RWPE2 (cell line): ENCODE measurements at regions not wholly inside any gene's neighbourhood (a gene's known extent, or its start where the extent isn't known, plus 50 kb on each side); places are given as distances from the start of the nearest gene placed in this dataset.

ENCODE experiments used
- ATAC-seq: fragments of 200-7000 bp; cut with Tn5 transposase; 3 replicates; pipeline ENCODE4 v1.9.1; 2021; ENCODE audit warnings: low read depth
- DNase-seq: peaks from one replicate; pipeline ENCODE4 v3.0.0-alpha.2; 2020; ENCODE audit warnings: low spot score
- H3K27ac ChIP-seq: fragments of 450-650 bp; 2 replicates; pipeline ENCODE4 v1.5.1; 2017; ENCODE audit warnings: mild to moderate bottlenecking; ENCODE audit not compliant: poor library complexity, severe bottlenecking
- H3K27me3 ChIP-seq: fragments of 250-450 bp; sonication (Bioruptor Pico); 2 replicates; pipeline ENCODE4 v1.5.1; 2021; ENCODE audit warnings: mild to moderate bottlenecking, moderate library complexity; ENCODE audit not compliant: insufficient read depth, poor library complexity, severe bottlenecking
- H3K36me3 ChIP-seq: fragments of 250-450 bp; sonication (Bioruptor Pico); 2 replicates; pipeline ENCODE4 v1.5.1; 2020; ENCODE audit warnings: low read depth, mild to moderate bottlenecking, moderate library complexity
- H3K4me1 ChIP-seq: fragments of 250-450 bp; sonication (Bioruptor Pico); 2 replicates; pipeline ENCODE4 v1.5.1; 2021; ENCODE audit warnings: mild to moderate bottlenecking, moderate library complexity; ENCODE audit not compliant: insufficient read depth, poor library complexity, severe bottlenecking
- H3K4me3 ChIP-seq: fragments of 250-450 bp; sonication (Bioruptor Pico); 2 replicates; pipeline ENCODE4 v1.5.1; 2021; ENCODE audit warnings: mild to moderate bottlenecking, moderate library complexity; ENCODE audit not compliant: severe bottlenecking
- H3K9me3 ChIP-seq: fragments of 250-450 bp; sonication (Bioruptor Pico); 2 replicates; pipeline ENCODE4 v1.5.1; 2021; ENCODE audit warnings: mild to moderate bottlenecking, moderate library complexity; ENCODE audit not compliant: severe bottlenecking
- CTCF ChIP-seq: fragments of 450-650 bp; IDR thresholded peaks from one replicate; pipeline ENCODE4 v1.5.1; 2017; ENCODE audit warnings: mild to moderate bottlenecking, moderate library complexity; ENCODE audit not compliant: poor library complexity, severe bottlenecking

GRCh38 chr1:201766131-201766866 lies 62.7 kb upstream of the IPO9 start:
- ATAC-seq (peak; percentile 72), DNase-seq (no peak)
- Histone ChIP-seq H3K4me3 (no peak overlapping the region), H3K27ac (peak overlapping the region; percentile 55), H3K27me3 (no peaks in the 10 kb centered on the region), H3K36me3 (peaks cover 27% of the 10 kb centered on the region; the same call in 1 of the 2 replicates), H3K4me1 (peaks cover 30% of the 10 kb centered on the region), H3K9me3 (peaks cover 1% of the 10 kb centered on the region)
- TF ChIP-seq CTCF = no peak

GRCh38 chr1:201767339-201767738 lies 61.6 kb upstream of the IPO9 start:
- no peak overlapping the region for H3K27ac ChIP-seq
- H3K27me3 ChIP-seq = no peaks in the 10 kb centered on the region
- H3K4me3 ChIP-seq = no peak overlapping the region
- H3K4me1 ChIP-seq = peaks cover 24% of the 10 kb centered on the region
- peaks cover 35% of the 10 kb centered on the region; the same call in 1 of the 2 replicates for H3K36me3 ChIP-seq
- peaks cover 9% of the 10 kb centered on the region for H3K9me3 ChIP-seq
- TF ChIP-seq CTCF = no peak
- no peak for ATAC-seq
- no peak for DNase-seq

- H3K27me3 ChIP-seq = no peaks in the 10 kb centered on the region
- H3K9me3 ChIP-seq = peaks cover 9% of the 10 kb centered on the region
- no peak overlapping the region for H3K4me3 ChIP-seq
- peaks cover 27% of the 10 kb centered on the region for H3K4me1 ChIP-seq
- peaks cover 28% of the 10 kb centered on the region; the same call in 1 of the 2 replicates for H3K36me3 ChIP-seq
- DNase-seq (no peak), ATAC-seq (no peak)
- H3K27ac ChIP-seq = peak overlapping the region; percentile 95
- no peak for TF ChIP-seq CTCF
These were observed 59.9 kb upstream of the IPO9 start for GRCh38 chr1:201769072-201769471.

GRCh38 chr1:201769966-201770365 lies 59.0 kb upstream of the IPO9 start:
- TF ChIP-seq CTCF = no peak
- H3K9me3 ChIP-seq = peaks cover 9% of the 10 kb centered on the region
- H3K4me3 ChIP-seq = no peak overlapping the region
- H3K27ac ChIP-seq = peak overlapping the region; percentile 95
- H3K27me3 ChIP-seq = no peaks in the 10 kb centered on the region
- ATAC-seq = no peak
- peaks cover 36% of the 10 kb centered on the region for H3K4me1 ChIP-seq
- no peak for DNase-seq
- H3K36me3 ChIP-seq = peaks cover 30% of the 10 kb centered on the region; the same call in 1 of the 2 replicates

GRCh38 chr1:201771466-201771865 lies 57.5 kb upstream of the IPO9 start:
- Histone ChIP-seq H3K4me3 (no peak overlapping the region), H3K9me3 (peaks cover 9% of the 10 kb centered on the region), H3K27ac (peak overlapping the region; percentile 95), H3K36me3 (peaks cover 38% of the 10 kb centered on the region), H3K4me1 (peaks cover 34% of the 10 kb centered on the region), H3K27me3 (no peaks in the 10 kb centered on the region)
- ATAC-seq (no peak), DNase-seq (no peak)
- TF ChIP-seq CTCF = no peak
